HG03159 (cell line): ENCODE measurements at regions not wholly inside any gene's neighbourhood (a gene's known extent, or its start where the extent isn't known, plus 50 kb on each side); places are given as distances from the start of the nearest gene placed in this dataset.

Experiments
- ATAC-seq: cut with Tn5 transposase; IDR thresholded peaks from one replicate; pipeline ENCODE4 v1.9.1; 2021; ENCODE audit warnings: mild to moderate bottlenecking, moderate library complexity; ENCODE audit not compliant: unreplicated experiment

- ATAC-seq: no peak
These were observed 951.3 kb downstream of the ADGRL2 start for GRCh38 chr1:82752046-82752445.

- no peak for ATAC-seq
These were observed 932.9 kb downstream of the ADGRL2 start for GRCh38 chr1:82733645-82734044.

- ATAC-seq: no peak
These were observed 930.5 kb downstream of the ADGRL2 start for GRCh38 chr1:82731216-82731615.

GRCh38 chr1:82728206-82728605 lies 927.5 kb downstream of the ADGRL2 start:
- no peak for ATAC-seq

GRCh38 chr1:82724246-82724645 lies 923.5 kb downstream of the ADGRL2 start:
- no peak for ATAC-seq

- ATAC-seq: no peak
These were observed 921.9 kb downstream of the ADGRL2 start for GRCh38 chr1:82722608-82723007.

GRCh38 chr1:82721702-82722101 lies 921.0 kb downstream of the ADGRL2 start:
- ATAC-seq: no peak

- no peak for ATAC-seq
These were observed 918.1 kb downstream of the ADGRL2 start for GRCh38 chr1:82718719-82719419.

GRCh38 chr1:82710091-82710490 lies 909.4 kb downstream of the ADGRL2 start:
- ATAC-seq: no peak

GRCh38 chr1:82707681-82708080 lies 906.9 kb downstream of the ADGRL2 start:
- ATAC-seq: no peak

GRCh38 chr1:82706741-82707140 lies 906.0 kb downstream of the ADGRL2 start:
- ATAC-seq: no peak

GRCh38 chr1:82704966-82705365 lies 904.2 kb downstream of the ADGRL2 start:
- no peak for ATAC-seq

GRCh38 chr1:82704393-82704792 lies 903.7 kb downstream of the ADGRL2 start:
- no peak for ATAC-seq

GRCh38 chr1:82703951-82704350 lies 903.2 kb downstream of the ADGRL2 start:
- ATAC-seq: no peak

GRCh38 chr1:82700476-82700875 lies 899.7 kb downstream of the ADGRL2 start:
- no peak for ATAC-seq

GRCh38 chr1:82697965-82698364 lies 897.2 kb downstream of the ADGRL2 start:
- ATAC-seq: no peak

GRCh38 chr1:82695443-82695842 lies 894.7 kb downstream of the ADGRL2 start:
- no peak for ATAC-seq

GRCh38 chr1:82690411-82690810 lies 889.7 kb downstream of the ADGRL2 start:
- no peak for ATAC-seq

GRCh38 chr1:82689217-82689616 lies 888.5 kb downstream of the ADGRL2 start:
- ATAC-seq: no peak

GRCh38 chr1:82686774-82687173 lies 886.0 kb downstream of the ADGRL2 start:
- ATAC-seq: no peak

- ATAC-seq: no peak
These were observed 846.2 kb downstream of the ADGRL2 start for GRCh38 chr1:82646888-82647287.

GRCh38 chr1:82646336-82646735 lies 845.6 kb downstream of the ADGRL2 start:
- no peak for ATAC-seq
